LNCAP (cell line): ENCODE measurements at regions not wholly inside any gene's neighbourhood (a gene's known extent, or its start where the extent isn't known, plus 50 kb on each side); places are given as distances from the start of the nearest gene placed in this dataset.

ENCODE experiments used
- CTCF ChIP-seq: fragments of 450-650 bp; IDR thresholded peaks from 2 replicates; pipeline ENCODE4 v1.5.1; 2017; ENCODE audit warnings: mild to moderate bottlenecking

- no peak for TF ChIP-seq CTCF
Observed at GRCh38 chr5:52502460-52502999, 285.2 kb upstream of the ITGA1 start.

GRCh38 chr5:52504584-52505240 is 283.0 kb upstream of the ITGA1 start:
- no peak for TF ChIP-seq CTCF

GRCh38 chr5:52517667-52518066 is 270.0 kb upstream of the ITGA1 start:
- no peak for TF ChIP-seq CTCF

- no peak for TF ChIP-seq CTCF
Observed at GRCh38 chr5:52520171-52520570, 267.5 kb upstream of the ITGA1 start.

GRCh38 chr5:52521236-52521635 is 266.5 kb upstream of the ITGA1 start:
- TF ChIP-seq CTCF, result no peak

GRCh38 chr5:52523701-52524100 is 264.0 kb upstream of the ITGA1 start:
- TF ChIP-seq CTCF, result no peak

- no peak for TF ChIP-seq CTCF
Observed at GRCh38 chr5:52531105-52531504, 256.6 kb upstream of the ITGA1 start.

GRCh38 chr5:52543594-52543993 is 244.1 kb upstream of the ITGA1 start:
- no peak for TF ChIP-seq CTCF
